Endothelial cell of umbilical vein (primary cell): ENCODE measurements at regions not wholly inside any gene's neighbourhood (a gene's known extent, or its start where the extent isn't known, plus 50 kb on each side); places are given as distances from the start of the nearest gene placed in this dataset.

Experiments used
- BruUV-seq: library from RNA; stranded (reverse); fragments of 400-500 nt; replicated peaks from 2 replicates; lab custom pipeline; 2021; lab: Mats Ljungman, UMichigan
- CTCF ChIA-PET: fragments of 300-600, 350-600 bp; sonication (Branson Sonifier 250); formaldehyde crosslinking; loops from one replicate; lab custom pipeline; 2021; ENCODE audit warnings: antibody characterized with exemption, inconsistent platforms; lab: Charles Lee
- POLR2A ChIA-PET: fragments of 300-600, 350-600 bp; sonication (Branson Sonifier 250); formaldehyde crosslinking; loops from one replicate; lab custom pipeline; 2021; ENCODE audit warnings: antibody characterized with exemption, inconsistent platforms; lab: Charles Lee
- DNase-seq: peaks from one replicate; pipeline ENCODE4 v3.0.0-alpha.2; 2011; ENCODE audit warnings: low read depth, low spot score
- FAIRE-seq: peaks from 2 replicates; lab custom pipeline; 2011; peaks lifted over from hg19 to GRCh38; lab: Jason Lieb, UNC
- H2AFZ ChIP-seq: 2 replicates; pipeline ENCODE4 v1.6.0; 2012; ENCODE audit warnings: low read depth, low read length, control low read depth, inconsistent platforms
- H3K27ac ChIP-seq: 2 replicates; pipeline ENCODE4 v1.5.1; 2011; ENCODE audit warnings: low read depth, mild to moderate bottlenecking, control low read depth, low read length, moderate library complexity; ENCODE audit not compliant: insufficient read depth
- H3K27me3 ChIP-seq, 2 experiments: 2 replicates each; pipeline versions ENCODE4 v1.6.0 to v1.6.1; 2011; ENCODE audit warnings: low read length in 2 of 2, mixed read lengths in 1 of 2; ENCODE audit not compliant: control insufficient read depth in 2 of 2, insufficient read depth in 2 of 2
- H3K36me3 ChIP-seq, 2 experiments: 2 replicates in 1 of 2; 3 replicates in 1 of 2; pipeline ENCODE4 v1.5.1; 2011; ENCODE audit warnings: low read length in 2 of 2, mild to moderate bottlenecking in 1 of 2, moderate library complexity in 1 of 2; ENCODE audit not compliant: control insufficient read depth in 2 of 2, insufficient read depth in 2 of 2; ENCODE audit errors: extremely low read depth in 1 of 2
- H3K4me1 ChIP-seq: 3 replicates; pipeline ENCODE4 v1.5.1; 2011; ENCODE audit warnings: mild to moderate bottlenecking, low read length; ENCODE audit not compliant: control insufficient read depth, insufficient read depth; ENCODE audit errors: extremely low read depth
- H3K4me2 ChIP-seq: 2 replicates; pipeline ENCODE4 v1.6.1; 2011; ENCODE audit warnings: low read length, control low read depth, mixed read lengths; ENCODE audit not compliant: insufficient read depth
- H3K4me3 ChIP-seq, 3 experiments: fragments of 200-600 bp in 1 of 3; sonication (generic), shearing (Covaris generic) in 1 of 3; replicated peaks in 1 of 3; 2 replicates each; pipeline ENCODE4 v1.5.1; 2011 to 2016; ENCODE audit warnings: control low read depth in 3 of 3, low read length in 3 of 3, mild to moderate bottlenecking in 2 of 3, inconsistent platforms in 1 of 3, low read depth in 1 of 3, moderate library complexity in 1 of 3; ENCODE audit not compliant: insufficient read depth in 1 of 3
- H3K79me2 ChIP-seq: 2 replicates; pipeline ENCODE4 v1.6.0; 2012; ENCODE audit warnings: low read length, inconsistent platforms; ENCODE audit not compliant: control insufficient read depth, insufficient read depth
- H3K9ac ChIP-seq: replicated peaks from 2 replicates; pipeline ENCODE3; 2011; ENCODE audit warnings: low read length, control low read depth; ENCODE audit not compliant: insufficient read depth; ENCODE audit errors: extremely low read depth
- H3K9me1 ChIP-seq: replicated peaks from 3 replicates; pipeline ENCODE4 v1.6.0; 2011; ENCODE audit warnings: mild to moderate bottlenecking, low read length; ENCODE audit not compliant: control insufficient read depth, insufficient read depth; ENCODE audit errors: extremely low read depth
- H3K9me3 ChIP-seq: replicated peaks from 2 replicates; pipeline ENCODE4 v1.5.1; 2012; ENCODE audit warnings: low read length, inconsistent platforms; ENCODE audit not compliant: control insufficient read depth, insufficient read depth
- H4K20me1 ChIP-seq: replicated peaks from 2 replicates; pipeline ENCODE3; 2011; ENCODE audit warnings: mild to moderate bottlenecking, low read length; ENCODE audit not compliant: control insufficient read depth, insufficient read depth; ENCODE audit errors: extremely low read depth
- EZH2 ChIP-seq: IDR thresholded peaks from 2 replicates; pipeline ENCODE4 v1.6.1; 2012; ENCODE audit warnings: borderline replicate concordance, low read depth, mild to moderate bottlenecking, moderate library complexity, low read length, inconsistent platforms; ENCODE audit not compliant: severe bottlenecking
- FOS ChIP-seq: IDR thresholded peaks from 2 replicates; pipeline ENCODE4 v1.6.1; 2011; ENCODE audit warnings: mild to moderate bottlenecking, low read length, moderate library complexity, borderline replicate concordance; ENCODE audit not compliant: insufficient read depth
- GATA2 ChIP-seq: IDR thresholded peaks from 2 replicates; pipeline ENCODE4 v1.7.0; 2011; ENCODE audit warnings: low read depth, mild to moderate bottlenecking, moderate library complexity, mixed read lengths, low read length; ENCODE audit not compliant: insufficient read length, insufficient read depth
- JUN ChIP-seq: IDR thresholded peaks from 2 replicates; pipeline ENCODE4 v1.6.1; 2011; ENCODE audit warnings: borderline replicate concordance, low read depth; ENCODE audit not compliant: insufficient read length, insufficient read depth
- MYC ChIP-seq: IDR thresholded peaks from one replicate; pipeline ENCODE4 v1.6.1; 2011; ENCODE audit warnings: mild to moderate bottlenecking, low read depth, low read length
- POLR2A ChIP-seq: IDR thresholded peaks from 2 replicates; pipeline ENCODE4 v1.6.1; 2012; ENCODE audit warnings: low read depth, mild to moderate bottlenecking, control low read depth, low read length
- POLR2AphosphoS5 ChIP-seq: IDR thresholded peaks from 2 replicates; pipeline ENCODE4 v1.6.1; 2012; ENCODE audit warnings: low read depth, mild to moderate bottlenecking, control low read depth, low read length, moderate library complexity; ENCODE audit not compliant: insufficient read depth
- dilution Hi-C: fragments of 300-500 bp; cut with MboI; formaldehyde crosslinking; loops from one replicate; pipeline ENCODE4 v1.15.0; 2019; ENCODE audit warnings: low sequenced_read_pairs; ENCODE audit not compliant: extremely low pct_ligation_motif_present
- intact Hi-C: fragments of 100-400 bp; cut with micrococcal nuclease; formaldehyde crosslinking; loops from one replicate; pipeline ENCODE4 v1.10.0; 2022
- TF ChIP-seq, protein P1 (sequence below), 2 donors: IDR thresholded peaks; 1 replicate in 1 of 2; 2 replicates in 1 of 2; pipeline ENCODE4 v1.5.1; 2011; ENCODE audit warnings: low read length in 2 of 2, mild to moderate bottlenecking in 2 of 2, moderate library complexity in 2 of 2, control low read depth in 1 of 2, inconsistent platforms in 1 of 2, low read depth in 1 of 2; ENCODE audit not compliant: insufficient read depth in 1 of 2; ENCODE audit errors: extremely low read depth in 1 of 2
- TF ChIP-seq, protein P2 (sequence below): IDR thresholded peaks from 2 replicates; pipeline ENCODE4 v1.6.1; 2011; ENCODE audit not compliant: insufficient read depth, insufficient read length

DNA sequence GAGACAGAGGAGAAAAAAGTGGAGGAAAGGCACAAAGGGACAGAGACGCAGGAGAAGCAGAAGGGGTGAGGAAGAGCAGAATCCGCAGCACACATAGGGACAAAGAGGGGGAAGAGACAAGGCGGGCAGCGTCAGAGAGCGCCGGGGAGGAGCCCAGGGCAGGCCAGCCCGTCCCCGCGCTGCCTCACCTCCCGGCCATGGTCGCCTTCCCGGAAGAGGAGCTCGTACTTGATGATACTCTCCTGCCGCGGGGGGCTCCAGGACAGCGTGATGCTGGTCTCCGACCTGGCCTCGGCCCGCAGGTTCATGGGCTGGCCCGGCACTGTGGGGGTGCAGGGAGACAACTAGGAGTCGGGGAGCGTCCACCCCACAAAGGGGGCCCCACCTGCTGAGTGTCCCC lies 100.6 kb downstream of the PTPRS start:
- H2AFZ ChIP-seq, result no peak overlapping the region
- H3K4me2 ChIP-seq, result no peak overlapping the region
- BruUV-seq, result no TSS peak
- H3K9me3 ChIP-seq, result no peaks in the 10 kb centered on the region
- H3K9me1 ChIP-seq, result no peaks in the 10 kb centered on the region
- no peaks in the 10 kb centered on the region for H3K4me1 ChIP-seq
- dilution Hi-C loops, result no loop called here
- intact Hi-C loops, result no loop called here
- H3K4me3 ChIP-seq, result no peak overlapping the region
- H3K79me2 ChIP-seq, result no peaks in the 10 kb centered on the region
- CTCF ChIA-PET, result no interaction called here
- H3K9ac ChIP-seq, result no peak overlapping the region
- no peak for DNase-seq
- no peaks in the 10 kb centered on the region for H3K27me3 ChIP-seq
- POLR2A ChIA-PET, result no interaction called here
- no peaks in the 10 kb centered on the region for H3K36me3 ChIP-seq
- no peak overlapping the region for H3K27ac ChIP-seq
- no peak for TF ChIP-seq EZH2
- no peak for TF ChIP-seq POLR2AphosphoS5
- TF ChIP-seq, protein P1, sequence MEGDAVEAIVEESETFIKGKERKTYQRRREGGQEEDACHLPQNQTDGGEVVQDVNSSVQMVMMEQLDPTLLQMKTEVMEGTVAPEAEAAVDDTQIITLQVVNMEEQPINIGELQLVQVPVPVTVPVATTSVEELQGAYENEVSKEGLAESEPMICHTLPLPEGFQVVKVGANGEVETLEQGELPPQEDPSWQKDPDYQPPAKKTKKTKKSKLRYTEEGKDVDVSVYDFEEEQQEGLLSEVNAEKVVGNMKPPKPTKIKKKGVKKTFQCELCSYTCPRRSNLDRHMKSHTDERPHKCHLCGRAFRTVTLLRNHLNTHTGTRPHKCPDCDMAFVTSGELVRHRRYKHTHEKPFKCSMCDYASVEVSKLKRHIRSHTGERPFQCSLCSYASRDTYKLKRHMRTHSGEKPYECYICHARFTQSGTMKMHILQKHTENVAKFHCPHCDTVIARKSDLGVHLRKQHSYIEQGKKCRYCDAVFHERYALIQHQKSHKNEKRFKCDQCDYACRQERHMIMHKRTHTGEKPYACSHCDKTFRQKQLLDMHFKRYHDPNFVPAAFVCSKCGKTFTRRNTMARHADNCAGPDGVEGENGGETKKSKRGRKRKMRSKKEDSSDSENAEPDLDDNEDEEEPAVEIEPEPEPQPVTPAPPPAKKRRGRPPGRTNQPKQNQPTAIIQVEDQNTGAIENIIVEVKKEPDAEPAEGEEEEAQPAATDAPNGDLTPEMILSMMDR (IDR thresholded peaks at IDR 0.05; ENCODE audit: extremely low read depth in 1 of 2, insufficient read depth in 1 of 2, low read depth in 1 of 2, low read length in 2 of 2), result no peak
- TF ChIP-seq FOS, result no peak
- TF ChIP-seq MYC, result no peak
- no peak for TF ChIP-seq GATA2
- TF ChIP-seq, protein P2, sequence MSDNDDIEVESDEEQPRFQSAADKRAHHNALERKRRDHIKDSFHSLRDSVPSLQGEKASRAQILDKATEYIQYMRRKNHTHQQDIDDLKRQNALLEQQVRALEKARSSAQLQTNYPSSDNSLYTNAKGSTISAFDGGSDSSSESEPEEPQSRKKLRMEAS, result no peak
- TF ChIP-seq POLR2A, result no peak
- TF ChIP-seq JUN, result no peak
- no peak for FAIRE-seq
- no peaks in the 10 kb centered on the region for H4K20me1 ChIP-seq
